GM18526 (cell line): ENCODE measurements at regions not wholly inside any gene's neighbourhood (a gene's known extent, or its start where the extent isn't known, plus 50 kb on each side); places are given as distances from the start of the nearest gene placed in this dataset.

Experiments used
- POLR2A ChIP-seq: IDR thresholded peaks from 3 replicates; pipeline ENCODE4 v1.6.1; 2011; ENCODE audit not compliant: insufficient read length; ENCODE audit errors: extremely low read depth

GRCh38 chr14:105767315-105767714 is 240.9 kb downstream of the TMEM121 start:
- no peak for TF ChIP-seq POLR2A

- TF ChIP-seq POLR2A: no peak
Observed at GRCh38 chr14:105773584-105773983, 247.2 kb downstream of the TMEM121 start.

- TF ChIP-seq POLR2A: no peak
Observed at GRCh38 chr14:105774001-105774400, 247.6 kb downstream of the TMEM121 start.

GRCh38 chr14:105776924-105777323 is 250.5 kb downstream of the TMEM121 start:
- TF ChIP-seq POLR2A: no peak

- TF ChIP-seq POLR2A: no peak
Observed at GRCh38 chr14:105783707-105784106, 257.3 kb downstream of the TMEM121 start.

- TF ChIP-seq POLR2A: no peak
Observed at GRCh38 chr14:105793836-105794235, 267.5 kb downstream of the TMEM121 start.

- no peak for TF ChIP-seq POLR2A
Observed at GRCh38 chr14:105797546-105797945, 271.2 kb downstream of the TMEM121 start.

- TF ChIP-seq POLR2A: no peak
Observed at GRCh38 chr14:105805701-105806100, 279.3 kb downstream of the TMEM121 start.

- TF ChIP-seq POLR2A: no peak
Observed at GRCh38 chr14:105806568-105806967, 280.2 kb downstream of the TMEM121 start.

GRCh38 chr14:105817971-105818711 is 291.8 kb downstream of the TMEM121 start:
- TF ChIP-seq POLR2A: no peak

- no peak for TF ChIP-seq POLR2A
Observed at GRCh38 chr14:105818712-105819005, 292.3 kb downstream of the TMEM121 start.

- TF ChIP-seq POLR2A: no peak
Observed at GRCh38 chr14:105830171-105830570, 303.8 kb downstream of the TMEM121 start.

- TF ChIP-seq POLR2A: peak; percentile 30
Observed at GRCh38 chr14:105836160-105836559, 309.8 kb downstream of the TMEM121 start.

GRCh38 chr14:105836730-105837129 is 310.3 kb downstream of the TMEM121 start:
- no peak for TF ChIP-seq POLR2A

GRCh38 chr14:105837349-105838063 is 311.1 kb downstream of the TMEM121 start:
- TF ChIP-seq POLR2A: no peak

GRCh38 chr14:105838107-105838506 is 311.7 kb downstream of the TMEM121 start:
- TF ChIP-seq POLR2A: no peak

GRCh38 chr14:105838591-105839424 is 312.4 kb downstream of the TMEM121 start:
- no peak for TF ChIP-seq POLR2A
